Activated CD8-positive, alpha-beta memory T cell treated with anti-CD3 and anti-CD28 coated beads, Interleukin-2, amount 50 U/mL, for 1 hour (primary cell): ENCODE measurements at regions not wholly inside any gene's neighbourhood (a gene's known extent, or its start where the extent isn't known, plus 50 kb on each side); places are given as distances from the start of the nearest gene placed in this dataset.
"Not testable (repeated sequence)": the region's sequence is repeated elsewhere in the genome, so short reads cannot be mapped to it uniquely, and the experiment has no call there.

Experiments
- DNase-seq: peaks from one replicate; pipeline ENCODE4 v3.0.0-alpha.2; 2020; ENCODE audit errors: extremely low read depth

DNA sequence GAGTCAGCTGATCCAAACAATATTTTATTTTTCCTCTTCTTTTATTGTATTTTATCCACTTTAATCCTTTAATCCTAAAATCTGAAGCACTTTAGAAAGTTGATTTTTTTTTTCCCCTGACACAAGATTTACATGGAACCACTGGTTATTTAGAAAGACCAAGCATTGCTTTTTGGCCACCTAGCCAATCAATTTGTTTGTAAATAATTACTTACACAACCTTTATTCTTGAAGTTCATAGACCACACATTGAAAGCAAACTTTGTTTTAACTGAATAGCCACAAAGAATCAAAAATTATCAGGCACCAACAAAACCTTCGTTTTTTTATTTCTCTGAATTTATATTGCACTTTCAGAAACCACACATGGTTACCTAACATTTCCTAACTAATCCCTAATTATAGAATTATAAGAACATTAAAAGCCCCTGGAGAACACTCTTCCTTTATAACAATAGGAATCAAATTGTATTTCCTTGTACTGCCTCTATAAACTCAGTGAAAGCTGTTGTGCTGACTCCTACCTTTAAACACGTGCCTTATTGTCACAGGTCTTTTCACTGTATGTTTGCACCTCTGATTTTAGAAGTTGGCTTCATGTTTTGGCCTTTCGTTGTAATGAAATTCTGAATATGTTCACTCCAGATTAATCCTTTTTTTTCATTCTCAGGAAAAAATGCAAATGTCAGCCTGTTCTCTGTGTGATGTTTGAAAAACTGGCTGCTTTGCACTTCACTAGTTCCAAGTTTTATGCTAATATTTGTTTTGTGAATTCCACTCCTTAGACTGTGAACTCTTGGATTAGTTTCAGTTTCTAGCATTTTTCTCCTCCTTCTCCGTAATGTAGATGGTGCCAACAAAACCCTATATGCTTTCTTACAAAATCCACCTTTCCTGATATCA, 1511.9 kb downstream of the REEP3 start:
- DNase-seq = no peak

DNA sequence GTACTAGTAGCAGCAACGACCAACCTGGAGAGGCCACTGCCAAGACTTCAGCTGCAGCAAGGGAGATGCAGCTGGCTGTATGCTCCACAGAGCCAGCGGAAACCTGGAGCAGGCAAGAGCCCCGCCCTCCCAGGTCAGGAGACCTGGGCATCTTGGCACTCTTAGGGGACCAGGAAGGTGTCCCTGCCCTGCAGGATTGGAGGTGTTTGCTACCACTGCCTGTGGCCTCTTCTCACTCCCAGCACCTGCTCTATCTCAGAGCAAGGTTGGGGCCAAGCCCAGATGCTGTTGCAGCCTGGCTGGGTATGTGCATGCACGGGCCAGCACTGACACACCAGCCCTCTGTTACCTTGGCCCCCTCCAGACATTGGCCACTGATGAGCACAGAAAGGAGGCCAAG, 1512.8 kb downstream of the REEP3 start:
- DNase-seq = no peak

DNA sequence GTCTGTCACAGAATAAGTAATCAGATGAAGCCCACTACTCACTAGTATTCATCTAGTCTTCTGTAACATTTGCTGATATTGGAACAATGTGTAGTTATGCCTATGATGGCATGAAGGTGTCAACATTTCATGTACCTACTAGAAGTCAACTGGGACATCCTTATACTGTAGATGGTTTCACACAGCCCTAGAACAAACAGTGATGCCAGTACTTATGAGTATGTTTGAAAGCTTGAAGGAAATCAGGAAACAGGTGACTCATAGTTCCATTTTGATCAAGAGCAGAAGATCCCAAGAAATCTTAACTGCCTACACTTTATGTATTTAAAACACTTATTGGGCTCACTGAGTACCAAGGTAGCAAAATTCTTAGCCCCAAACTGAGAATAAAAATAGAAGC, 1519.6 kb downstream of the REEP3 start:
- no peak for DNase-seq

DNA sequence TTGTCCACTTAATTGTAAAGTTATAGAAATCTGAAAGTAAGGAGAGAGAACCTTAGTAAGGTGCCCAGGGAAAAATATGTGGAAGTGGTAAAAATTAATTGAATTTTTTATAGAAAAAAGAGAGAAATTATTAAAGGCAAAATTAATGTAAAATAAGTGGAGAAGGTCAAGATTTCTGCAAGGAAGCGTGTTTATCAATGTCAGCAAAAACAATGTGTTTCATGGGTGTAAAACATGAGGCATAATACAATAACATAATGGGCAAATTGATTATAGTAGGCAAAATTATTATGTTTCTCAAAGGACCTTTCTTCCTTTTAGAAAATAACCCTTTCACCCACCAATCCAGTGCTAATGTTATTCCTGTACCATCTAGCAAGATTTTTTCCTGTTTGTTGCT, 1520.1 kb downstream of the REEP3 start:
- no peak for DNase-seq

DNA sequence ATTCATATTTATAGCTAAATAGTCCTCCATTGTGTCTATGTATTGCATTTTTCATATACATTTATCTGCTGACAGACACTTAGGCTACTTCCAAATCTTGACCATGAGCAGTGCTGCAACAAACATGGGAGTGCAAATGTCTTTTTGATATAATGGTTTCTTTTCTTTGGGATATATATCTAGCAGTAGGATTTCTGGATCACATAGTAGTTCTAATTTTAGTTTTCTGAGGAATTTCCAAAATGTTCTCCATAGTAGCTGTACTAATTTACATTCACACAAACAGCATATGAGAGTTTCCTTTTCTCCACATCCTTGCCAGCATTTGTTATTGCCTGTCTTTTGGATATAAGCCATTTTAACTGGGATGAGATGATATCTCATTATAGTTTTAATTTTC, 1521.3 kb downstream of the REEP3 start:
- DNase-seq = no peak

DNA sequence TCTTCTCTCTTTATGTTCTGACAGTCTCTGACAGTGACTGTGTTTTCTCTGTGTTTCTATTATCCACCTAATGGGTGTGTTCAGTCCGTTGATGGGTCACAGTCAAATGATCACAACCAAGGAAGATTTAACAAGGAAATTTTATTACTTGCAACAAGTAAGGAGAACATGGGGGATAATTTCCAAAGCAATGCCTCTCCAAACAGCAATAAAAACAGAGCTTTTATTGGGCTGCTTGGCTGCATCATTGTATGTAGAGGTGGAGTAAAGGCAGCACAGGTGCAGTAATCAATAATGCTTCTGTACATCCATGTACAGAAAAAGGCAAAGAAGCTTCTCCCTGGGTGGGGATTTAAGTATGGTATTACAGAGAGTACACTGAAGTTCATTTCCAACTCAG, 1525.6 kb downstream of the REEP3 start:
- no peak for DNase-seq

DNA sequence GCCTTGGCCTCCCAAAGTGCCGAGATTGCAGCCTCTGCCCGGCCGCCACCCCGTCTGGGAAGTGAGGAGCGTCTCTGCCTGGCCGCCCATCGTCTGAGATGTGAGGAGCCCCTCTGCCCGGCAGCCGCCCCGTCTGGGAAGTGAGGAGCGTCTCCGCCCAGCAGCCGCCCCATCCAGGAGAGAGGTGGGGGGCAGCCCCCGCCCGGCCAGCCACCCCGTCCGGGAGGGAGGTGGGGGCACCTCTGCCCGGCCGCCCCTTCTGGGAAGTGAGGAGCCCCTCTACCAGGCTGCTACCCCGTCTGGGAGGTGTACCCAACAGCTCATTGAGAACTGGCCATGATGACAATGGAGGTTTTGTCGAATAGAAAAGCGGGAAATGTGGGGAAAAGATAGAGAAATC, 1530.9 kb downstream of the REEP3 start:
- not testable (repeated sequence) for DNase-seq

DNA sequence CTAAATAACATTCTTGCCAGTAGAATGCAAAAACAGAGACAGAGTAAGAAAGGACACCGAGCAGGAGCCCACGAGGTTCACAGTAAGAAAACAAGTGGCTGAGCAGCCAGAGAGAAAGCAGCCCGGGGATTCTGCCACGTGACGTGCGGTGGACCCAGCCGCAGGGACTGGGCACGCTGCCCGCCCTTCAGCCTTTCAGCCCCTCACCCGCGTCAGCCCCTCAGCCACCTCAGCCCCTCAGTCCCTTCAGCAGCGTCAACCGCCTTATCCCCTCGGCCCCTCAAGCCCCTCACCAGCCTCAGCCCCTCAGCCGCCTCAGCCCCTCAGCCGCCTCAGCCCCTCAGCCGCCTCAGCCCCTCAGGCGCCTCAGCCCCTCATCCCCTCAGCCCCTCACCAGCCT, 1532.2 kb downstream of the REEP3 start:
- not testable (repeated sequence) for DNase-seq

DNA sequence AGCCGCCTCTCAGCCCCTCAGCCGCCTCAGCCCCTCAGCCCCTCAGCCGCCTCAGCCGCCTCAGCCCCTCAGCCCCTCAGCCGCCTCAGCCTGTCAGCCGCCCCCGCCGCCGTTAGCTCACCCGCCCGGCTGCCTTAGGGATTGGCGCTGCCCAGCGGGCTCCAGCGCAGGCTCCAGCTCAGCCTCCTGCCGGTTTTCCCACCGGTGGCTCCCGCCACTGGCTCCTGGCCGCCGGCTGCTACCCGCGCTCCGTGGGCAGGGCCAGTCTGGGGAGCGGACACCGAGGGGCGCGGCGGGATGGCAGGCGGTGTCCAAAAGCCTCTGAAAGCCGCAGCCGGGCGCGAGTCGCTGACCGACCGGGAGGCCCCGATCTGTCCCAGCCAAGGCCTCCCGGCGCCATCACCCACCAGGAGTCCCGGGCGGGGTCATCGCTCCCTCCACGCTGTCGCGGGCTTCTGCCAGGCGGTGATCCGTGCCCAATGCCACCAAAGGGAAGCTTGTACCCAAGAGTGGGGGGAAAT, 1532.7 kb downstream of the REEP3 start:
- DNase-seq = not testable (repeated sequence)

DNA sequence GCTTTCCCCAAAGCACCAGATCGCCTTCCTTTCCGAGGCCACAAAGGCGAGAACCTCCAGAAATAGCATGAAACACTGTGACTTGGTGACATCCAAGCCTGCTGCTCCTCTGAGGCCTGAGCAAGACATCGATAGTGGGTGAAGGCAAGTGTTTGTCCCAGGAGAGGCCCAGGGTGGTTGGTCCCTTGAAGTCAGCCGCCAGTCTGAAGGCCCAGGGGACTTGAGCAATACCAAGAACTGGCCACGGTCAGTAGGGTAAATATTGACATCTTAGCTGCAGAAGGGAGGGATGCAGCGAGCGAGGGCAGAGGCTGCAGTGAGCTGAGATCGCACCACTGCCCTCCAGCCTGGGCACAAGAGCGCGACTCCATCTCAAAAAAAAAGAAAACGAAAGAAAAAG, 1533.5 kb downstream of the REEP3 start:
- DNase-seq = not testable (repeated sequence)

DNA sequence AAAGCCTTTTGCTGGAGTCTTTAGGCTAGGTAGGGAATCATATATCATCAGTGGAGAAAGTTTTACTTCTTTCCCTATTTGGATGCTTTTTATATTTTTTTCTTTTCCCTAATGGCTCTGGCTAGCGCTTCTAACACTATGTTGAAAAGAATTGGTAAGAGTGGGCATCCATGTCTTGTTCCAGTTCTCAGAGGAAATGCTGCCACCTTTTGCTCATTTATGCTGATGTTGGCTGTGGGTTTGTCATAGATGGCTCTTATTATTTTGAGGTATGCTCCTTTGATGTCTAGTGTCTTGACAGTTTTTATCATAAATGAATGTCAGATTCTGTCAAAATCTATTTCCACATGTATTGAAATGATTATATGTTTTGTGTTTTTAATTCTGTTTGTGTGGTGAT, 1544.1 kb downstream of the REEP3 start:
- DNase-seq = no peak

DNA sequence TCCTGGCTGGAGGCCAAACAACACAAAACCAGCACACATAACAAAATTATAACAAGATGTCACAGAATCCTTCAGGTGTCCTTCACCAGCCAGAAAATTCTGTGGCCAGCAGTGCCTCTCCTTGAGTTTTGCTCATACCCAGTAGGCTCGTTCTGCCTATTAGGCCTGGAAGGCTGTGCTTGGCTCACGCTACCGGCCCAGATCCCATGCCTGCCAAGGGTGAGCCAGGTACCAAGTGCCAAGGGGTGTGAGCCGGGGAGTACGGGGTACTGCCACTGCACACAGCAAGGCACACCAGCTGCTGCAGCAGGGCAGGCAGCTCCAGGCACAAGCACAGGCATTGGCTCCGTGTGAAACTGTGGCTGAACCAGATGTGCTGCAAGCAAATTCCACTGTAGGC, 1562.0 kb downstream of the REEP3 start:
- no peak for DNase-seq

DNA sequence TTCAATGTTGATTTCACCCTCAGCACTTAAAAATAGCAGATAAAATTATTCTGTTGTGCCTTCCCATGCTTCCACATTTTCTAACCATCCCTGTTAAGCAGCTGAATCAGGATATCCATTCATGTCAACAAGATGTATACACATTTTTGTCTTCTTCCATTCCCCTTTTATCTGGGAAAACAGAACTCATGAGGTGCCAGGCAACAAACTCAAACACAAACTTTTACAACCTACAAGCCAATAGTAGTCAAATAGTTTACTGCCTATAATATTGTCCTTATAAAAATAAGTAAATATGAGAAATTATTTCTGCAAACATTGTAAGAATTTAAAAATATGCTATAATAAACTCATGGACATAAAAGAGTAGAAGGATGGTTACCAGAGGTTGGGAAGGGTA, 1569.8 kb downstream of the REEP3 start:
- DNase-seq = no peak

DNA sequence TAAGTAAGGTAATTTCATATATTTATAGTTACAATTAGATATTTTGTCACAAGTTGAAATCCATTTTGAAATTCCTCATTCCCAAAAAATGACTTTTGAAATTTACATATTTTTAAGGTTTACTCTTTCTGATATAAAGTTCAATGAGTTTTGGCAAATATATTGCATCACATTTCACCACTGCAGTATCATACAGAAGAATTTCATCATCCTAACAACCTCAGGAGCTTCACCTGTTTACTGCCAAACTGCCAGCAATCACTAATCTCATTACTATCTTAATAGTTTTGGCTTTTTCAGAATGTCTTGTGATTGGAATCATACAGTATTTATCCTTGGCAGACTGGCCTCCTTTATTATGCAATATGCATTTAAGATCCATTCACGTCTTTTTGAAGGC, 1578.9 kb downstream of the REEP3 start:
- no peak for DNase-seq

DNA sequence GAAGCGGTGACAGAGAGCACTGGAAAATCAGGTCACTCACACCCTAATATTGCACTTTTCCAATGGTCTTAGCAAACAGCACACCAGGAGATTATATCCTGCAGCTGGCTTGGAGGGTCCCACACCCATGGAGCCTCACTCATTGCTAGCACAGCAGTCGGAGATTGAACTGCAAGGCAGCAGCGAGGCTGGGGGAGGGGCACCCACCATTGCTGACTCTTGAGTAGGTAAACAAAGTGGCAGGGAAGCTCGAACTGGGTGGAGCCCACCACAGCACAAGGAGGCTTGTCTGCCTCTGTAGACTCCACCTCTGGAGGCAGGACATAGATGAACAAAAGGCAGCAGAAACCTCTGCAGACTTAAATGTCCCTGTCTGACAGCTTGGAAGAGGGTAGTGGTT, 1579.7 kb downstream of the REEP3 start:
- not testable (repeated sequence) for DNase-seq

DNA sequence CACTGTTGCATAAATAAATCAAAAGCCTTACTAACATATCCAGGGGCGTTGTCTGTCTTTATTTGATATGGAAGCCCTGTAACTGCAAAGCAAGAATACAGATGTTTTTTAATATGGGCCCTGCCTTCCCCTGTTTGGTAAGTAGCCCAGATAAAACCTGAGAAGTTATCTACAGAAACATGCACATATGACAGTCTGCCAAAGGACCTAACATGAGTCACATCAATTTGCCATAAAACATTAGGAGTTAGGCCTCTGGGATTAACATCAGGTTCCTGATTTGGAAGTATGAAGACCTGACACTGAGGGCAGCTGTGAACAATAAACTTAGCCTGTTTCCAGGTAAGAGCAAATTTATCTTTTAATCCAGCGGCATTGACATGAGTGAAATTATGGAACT, 1588.8 kb downstream of the REEP3 start:
- DNase-seq = no peak

DNA sequence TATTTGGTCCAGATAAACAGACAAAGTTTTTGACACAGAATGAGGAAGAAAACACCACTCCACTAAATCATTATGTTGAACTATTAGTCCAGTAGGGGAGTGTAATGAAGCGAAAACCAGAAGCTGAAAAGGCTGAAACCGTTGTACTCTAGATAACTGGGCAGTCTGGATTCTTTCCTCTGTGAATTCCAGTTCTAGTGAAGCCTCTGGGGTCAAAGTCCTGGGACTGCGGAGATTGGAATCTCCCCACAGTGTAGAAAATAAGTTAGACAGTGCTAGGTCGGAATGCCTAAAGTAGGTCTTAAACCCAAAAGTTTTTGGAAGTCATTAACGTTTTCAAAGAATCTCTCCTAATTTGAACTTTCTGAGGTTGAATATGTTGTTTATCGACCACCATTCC, 1589.9 kb downstream of the REEP3 start:
- not testable (repeated sequence) for DNase-seq

DNA sequence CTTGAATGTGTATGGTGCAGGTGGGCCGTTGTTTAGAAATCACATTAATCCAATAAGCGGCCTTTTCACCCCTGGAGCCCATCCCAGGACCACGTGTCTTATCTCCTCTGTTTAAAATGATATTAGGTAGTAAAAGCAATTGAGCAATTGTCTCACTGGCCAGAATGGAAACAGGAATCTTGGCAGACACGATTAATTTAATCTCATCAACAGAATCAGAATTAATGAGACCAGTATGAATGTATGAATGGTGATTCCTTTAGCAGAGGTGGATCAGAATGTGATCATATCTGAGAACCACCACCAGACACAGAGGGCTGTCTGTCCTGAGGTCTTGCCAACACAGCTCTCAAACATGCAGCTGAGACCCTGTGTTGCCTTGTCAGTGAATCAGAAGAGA, 1591.4 kb downstream of the REEP3 start:
- no peak for DNase-seq

DNA sequence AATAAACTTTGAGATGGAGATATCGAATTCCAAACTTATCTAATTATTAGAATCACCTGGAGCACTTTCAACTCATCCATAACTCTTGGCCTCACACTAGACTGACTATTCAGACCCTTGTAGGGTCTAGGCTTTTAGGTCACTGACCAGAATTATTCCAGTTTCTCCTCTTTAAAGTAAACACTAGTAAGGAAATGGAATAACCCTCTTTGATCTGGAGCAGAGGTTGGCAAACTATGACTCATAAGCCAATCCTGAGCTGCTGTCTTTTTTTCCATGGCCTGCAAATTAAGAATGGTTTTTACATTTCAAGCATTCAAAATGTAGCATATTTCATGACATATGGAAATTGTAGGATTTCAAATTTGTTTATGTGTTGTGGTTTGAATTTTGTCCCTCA, 1601.9 kb downstream of the REEP3 start:
- DNase-seq = no peak

DNA sequence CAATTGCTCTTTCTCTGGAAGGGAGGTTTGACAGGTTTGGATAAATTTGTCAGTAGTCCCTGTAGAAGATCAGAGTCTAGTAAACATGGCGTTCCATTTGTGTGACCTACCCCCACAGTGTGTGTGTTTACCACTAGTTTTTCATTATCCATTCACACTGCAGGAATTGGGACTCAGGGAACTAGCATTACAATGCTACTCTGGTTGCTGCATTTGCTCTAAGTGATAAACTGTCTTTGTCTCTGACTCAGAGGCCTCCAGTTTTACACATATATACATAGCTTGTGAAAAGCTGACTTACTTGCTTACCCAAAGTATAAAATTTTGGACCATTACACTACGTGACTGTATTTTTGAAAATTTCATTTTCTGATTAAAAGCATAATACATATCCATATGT, 1604.0 kb downstream of the REEP3 start:
- no peak for DNase-seq

DNA sequence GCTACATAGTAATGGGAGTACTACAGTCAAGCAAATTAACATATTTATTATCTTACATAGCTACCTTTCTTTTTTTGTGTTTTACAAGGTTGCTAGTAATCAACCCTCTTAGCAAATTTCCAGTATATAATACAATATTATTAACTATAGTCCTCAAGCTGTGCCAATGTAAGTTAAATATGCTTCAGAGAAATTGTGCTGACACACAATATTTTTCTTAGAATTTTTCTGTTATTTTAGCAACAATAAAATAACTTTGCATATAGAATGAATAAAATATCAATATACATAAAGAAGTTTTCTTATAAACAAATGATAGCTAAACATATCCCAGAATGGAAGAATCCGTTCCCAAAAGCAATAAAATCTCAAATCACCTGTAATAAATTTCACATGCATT, 1605.1 kb downstream of the REEP3 start:
- DNase-seq = no peak

DNA sequence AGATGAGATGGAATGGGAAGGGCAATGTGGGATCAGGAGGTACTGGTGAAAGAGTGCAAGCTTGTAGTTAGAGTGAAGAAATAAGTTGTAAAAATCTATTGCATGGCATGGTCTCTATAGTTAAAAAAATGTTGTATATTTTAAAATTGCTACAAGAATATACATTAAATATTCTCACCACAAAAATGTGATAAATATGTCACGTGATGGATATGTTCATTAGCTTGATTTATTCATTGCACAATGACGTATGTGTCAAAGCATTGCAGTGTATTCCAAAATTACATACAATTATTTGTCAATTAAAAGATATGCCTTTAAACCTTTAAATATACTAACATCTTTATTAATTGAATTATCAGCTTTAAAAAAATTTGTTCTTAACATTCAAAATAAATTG, 1607.1 kb downstream of the REEP3 start:
- no peak for DNase-seq

DNA sequence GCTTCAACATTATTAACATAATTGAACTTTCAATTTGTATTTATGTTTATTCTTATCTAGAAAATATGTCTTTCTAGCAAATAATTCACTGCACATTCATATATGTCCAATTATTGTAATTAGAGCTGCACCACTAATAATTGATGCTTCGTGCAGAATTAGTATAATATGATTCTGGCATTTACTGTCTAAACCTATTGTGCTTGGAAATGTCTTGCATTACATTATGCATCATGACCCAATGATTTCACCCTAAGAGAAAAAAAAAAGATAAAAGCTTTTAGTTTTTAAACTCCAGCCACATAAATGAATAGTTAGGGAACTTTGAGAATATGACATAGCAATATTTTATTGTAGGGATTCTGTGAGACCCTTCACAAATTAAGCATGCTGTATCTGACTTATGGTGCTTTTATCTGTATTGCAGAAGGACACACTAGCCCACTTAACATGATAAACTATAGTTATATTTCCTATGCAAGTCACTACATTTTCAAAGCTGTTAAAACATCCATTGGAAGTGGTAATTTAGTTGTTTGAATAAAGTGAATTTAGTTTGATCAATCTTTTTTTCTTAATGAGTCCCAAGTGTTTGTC, 1609.1 kb downstream of the REEP3 start:
- DNase-seq = no peak
